ENCODE measurements at regions not wholly inside any gene's neighbourhood (a gene's known extent, or its start where the extent isn't known, plus 50 kb on each side); places are given as distances from the start of the nearest gene placed in this dataset.
"Not testable (repeated sequence)": the region's sequence is repeated elsewhere in the genome, so short reads cannot be mapped to it uniquely, and the experiment has no call there.

DNA sequence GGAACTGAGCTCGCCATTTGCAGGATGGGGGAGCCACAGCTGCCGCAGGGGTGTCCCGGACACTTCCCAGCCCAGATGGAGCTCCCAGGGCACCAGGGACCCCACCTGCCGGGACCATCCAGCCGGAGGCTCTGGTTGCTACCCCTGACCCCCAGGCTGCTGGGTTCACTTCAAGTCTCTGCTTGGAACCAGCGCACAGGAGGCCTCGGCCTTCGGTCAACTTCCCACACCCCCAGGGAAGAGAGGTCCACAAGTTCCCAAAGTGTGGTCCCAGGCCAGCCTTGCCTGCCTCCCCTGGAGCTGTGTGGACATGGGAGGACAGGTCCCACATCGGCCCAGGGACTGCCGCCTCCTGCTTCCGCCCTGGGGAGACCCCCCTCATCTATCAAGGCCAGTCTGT is 117.0 kb downstream of the TEX29 start:
- DNase-seq (ENCODE audit: low spot score, unreplicated experiment), result no peak
- Mint-ChIP-seq H3K27ac (no peak overlapping the region), H3K27me3 (peaks cover 54% of the 10 kb centered on the region), H3K36me3 (ENCODE audit: insufficient read depth) (no peaks in the 10 kb centered on the region), H3K4me1 (ENCODE audit: low read depth) (no peaks in the 10 kb centered on the region), H3K9me3 (ENCODE audit: low read depth) (peaks cover 6% of the 10 kb centered on the region), H3K4me3 (ENCODE audit: low read depth) (no peak overlapping the region)
- TF ChIP-seq, protein P1, sequence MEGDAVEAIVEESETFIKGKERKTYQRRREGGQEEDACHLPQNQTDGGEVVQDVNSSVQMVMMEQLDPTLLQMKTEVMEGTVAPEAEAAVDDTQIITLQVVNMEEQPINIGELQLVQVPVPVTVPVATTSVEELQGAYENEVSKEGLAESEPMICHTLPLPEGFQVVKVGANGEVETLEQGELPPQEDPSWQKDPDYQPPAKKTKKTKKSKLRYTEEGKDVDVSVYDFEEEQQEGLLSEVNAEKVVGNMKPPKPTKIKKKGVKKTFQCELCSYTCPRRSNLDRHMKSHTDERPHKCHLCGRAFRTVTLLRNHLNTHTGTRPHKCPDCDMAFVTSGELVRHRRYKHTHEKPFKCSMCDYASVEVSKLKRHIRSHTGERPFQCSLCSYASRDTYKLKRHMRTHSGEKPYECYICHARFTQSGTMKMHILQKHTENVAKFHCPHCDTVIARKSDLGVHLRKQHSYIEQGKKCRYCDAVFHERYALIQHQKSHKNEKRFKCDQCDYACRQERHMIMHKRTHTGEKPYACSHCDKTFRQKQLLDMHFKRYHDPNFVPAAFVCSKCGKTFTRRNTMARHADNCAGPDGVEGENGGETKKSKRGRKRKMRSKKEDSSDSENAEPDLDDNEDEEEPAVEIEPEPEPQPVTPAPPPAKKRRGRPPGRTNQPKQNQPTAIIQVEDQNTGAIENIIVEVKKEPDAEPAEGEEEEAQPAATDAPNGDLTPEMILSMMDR (IDR thresholded peaks at IDR 0.05; ENCODE audit: unreplicated experiment), result no peak

DNA sequence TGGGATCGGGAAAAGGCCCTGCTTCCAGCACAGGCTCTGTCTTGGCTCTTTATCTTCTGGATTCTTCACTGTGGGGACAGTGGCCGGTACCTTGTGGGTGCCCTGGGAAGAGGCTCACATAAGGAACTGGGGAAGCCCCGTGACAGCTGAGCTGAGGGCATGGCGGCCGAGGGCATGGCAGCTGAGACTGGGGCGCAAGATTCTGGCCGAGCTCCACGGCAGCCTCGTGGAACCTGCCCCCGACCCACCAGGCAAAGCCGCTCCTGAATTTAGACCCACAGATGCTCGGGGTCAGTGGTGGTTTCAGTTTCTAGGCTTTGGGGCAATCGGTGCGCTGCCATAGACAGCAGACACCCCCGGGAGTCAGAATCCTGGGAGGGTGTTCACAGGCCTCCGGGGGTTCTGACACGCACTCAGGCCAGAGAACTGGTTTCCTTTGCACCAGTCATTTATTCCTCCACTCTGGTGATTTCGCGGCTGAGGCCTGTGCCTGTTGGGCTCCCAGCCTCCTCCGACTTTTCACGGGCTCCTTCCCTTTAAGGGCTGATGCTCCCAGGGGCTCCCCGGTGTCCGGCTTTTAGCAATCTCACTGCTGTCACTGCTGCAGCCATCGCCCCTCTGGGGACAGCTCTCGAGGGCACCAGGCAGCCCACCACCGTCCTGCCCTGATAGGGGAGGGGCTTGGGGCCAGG is 117.6 kb downstream of the TEX29 start:
- Mint-ChIP-seq H3K27me3 (peaks cover 52% of the 10 kb centered on the region), H3K4me1 (ENCODE audit: low read depth) (no peaks in the 10 kb centered on the region), H3K36me3 (ENCODE audit: insufficient read depth) (no peaks in the 10 kb centered on the region), H3K4me3 (ENCODE audit: low read depth) (no peak overlapping the region), H3K27ac (no peak overlapping the region), H3K9me3 (ENCODE audit: low read depth) (peaks cover 6% of the 10 kb centered on the region)
- TF ChIP-seq, protein P1 (IDR thresholded peaks at IDR 0.05; ENCODE audit: unreplicated experiment), result no peak
- no peak for DNase-seq (ENCODE audit: low spot score, unreplicated experiment)

DNA sequence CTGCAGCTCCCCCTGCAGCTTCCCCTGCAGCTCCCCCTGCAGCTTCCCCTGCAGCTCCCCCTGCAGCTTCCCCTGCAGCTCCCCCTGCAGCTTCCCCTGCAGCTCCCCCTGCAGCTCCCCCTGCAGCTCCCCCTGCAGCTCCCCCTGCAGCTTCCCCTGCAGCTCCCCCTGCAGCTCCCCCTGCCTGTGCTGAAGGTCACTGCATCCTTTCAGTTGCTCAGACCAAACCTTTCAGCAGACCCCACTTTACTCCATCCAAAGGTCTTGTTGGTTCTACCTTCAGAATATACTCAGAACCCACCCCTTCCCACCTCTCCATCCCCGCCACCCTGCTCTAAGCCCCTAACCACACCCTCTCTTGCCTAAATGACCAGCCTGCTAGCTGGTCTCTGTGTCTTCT is 120.0 kb downstream of the TEX29 start:
- DNase-seq (ENCODE audit: low spot score, unreplicated experiment); H3K36me3 Mint-ChIP-seq (ENCODE audit: insufficient read depth); H3K4me1 Mint-ChIP-seq (ENCODE audit: low read depth); H3K4me3 Mint-ChIP-seq (ENCODE audit: low read depth); H3K27ac Mint-ChIP-seq; H3K9me3 Mint-ChIP-seq (ENCODE audit: low read depth): not testable (repeated sequence)
- H3K27me3 Mint-ChIP-seq, result peaks cover 37% of the 10 kb centered on the region

DNA sequence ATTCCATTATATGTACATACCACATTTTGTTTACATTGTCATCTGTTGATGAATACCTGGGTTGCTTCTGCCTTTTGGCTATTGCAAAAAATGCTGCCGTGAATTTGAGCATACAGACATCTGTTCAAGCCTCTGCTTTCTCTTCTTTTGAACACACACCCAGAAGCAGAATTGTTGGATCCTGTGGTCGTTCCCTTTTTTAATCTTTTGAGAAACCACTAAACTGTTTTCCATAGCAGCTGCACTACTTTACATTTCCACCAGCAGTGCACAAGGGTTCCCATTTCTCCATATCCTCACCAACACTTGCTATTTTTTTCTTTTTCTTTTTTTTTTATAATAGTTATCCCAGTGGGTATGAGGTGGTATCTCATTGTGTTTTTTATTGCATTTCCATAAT is 123.5 kb downstream of the TEX29 start:
- DNase-seq (ENCODE audit: low spot score, unreplicated experiment), result no peak
- no peaks in the 10 kb centered on the region for H3K4me1 Mint-ChIP-seq (ENCODE audit: low read depth)
- TF ChIP-seq, protein P1 (IDR thresholded peaks at IDR 0.05; ENCODE audit: unreplicated experiment), result no peak
- no peak overlapping the region for H3K27ac Mint-ChIP-seq
- H3K4me3 Mint-ChIP-seq (ENCODE audit: low read depth), result no peak overlapping the region
- peaks cover 3% of the 10 kb centered on the region for H3K36me3 Mint-ChIP-seq (ENCODE audit: insufficient read depth)
- peaks cover 5% of the 10 kb centered on the region for H3K9me3 Mint-ChIP-seq (ENCODE audit: low read depth)
- H3K27me3 Mint-ChIP-seq, result peaks cover 39% of the 10 kb centered on the region

DNA sequence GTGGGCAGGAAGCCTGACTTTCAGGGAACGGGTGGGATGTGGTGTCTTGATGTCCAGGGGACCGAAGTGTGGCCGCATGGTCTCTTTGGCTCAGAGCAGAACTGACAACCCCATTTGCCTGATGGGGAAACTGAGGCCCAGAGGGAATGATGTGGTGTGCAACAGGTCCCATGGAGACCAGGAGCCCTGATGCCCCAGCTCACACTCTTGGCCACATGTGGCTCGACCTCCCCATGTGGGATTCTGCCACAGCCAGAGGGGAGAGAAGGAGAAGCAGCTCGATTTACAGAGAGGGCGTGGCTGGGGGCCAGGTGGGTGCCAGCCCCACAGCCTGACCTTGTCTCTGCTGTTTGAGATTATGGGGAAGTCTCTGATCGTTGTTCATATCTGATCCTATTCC is 128.1 kb downstream of the TEX29 start:
- Mint-ChIP-seq H3K36me3 (ENCODE audit: insufficient read depth) (peaks cover 3% of the 10 kb centered on the region), H3K4me1 (ENCODE audit: low read depth) (no peaks in the 10 kb centered on the region), H3K9me3 (ENCODE audit: low read depth) (peaks cover 5% of the 10 kb centered on the region), H3K27me3 (peaks cover 36% of the 10 kb centered on the region), H3K27ac (no peak overlapping the region), H3K4me3 (ENCODE audit: low read depth) (no peak overlapping the region)
- DNase-seq (ENCODE audit: low spot score, unreplicated experiment), result no peak
- TF ChIP-seq, protein P1 (IDR thresholded peaks at IDR 0.05; ENCODE audit: unreplicated experiment), result no peak

DNA sequence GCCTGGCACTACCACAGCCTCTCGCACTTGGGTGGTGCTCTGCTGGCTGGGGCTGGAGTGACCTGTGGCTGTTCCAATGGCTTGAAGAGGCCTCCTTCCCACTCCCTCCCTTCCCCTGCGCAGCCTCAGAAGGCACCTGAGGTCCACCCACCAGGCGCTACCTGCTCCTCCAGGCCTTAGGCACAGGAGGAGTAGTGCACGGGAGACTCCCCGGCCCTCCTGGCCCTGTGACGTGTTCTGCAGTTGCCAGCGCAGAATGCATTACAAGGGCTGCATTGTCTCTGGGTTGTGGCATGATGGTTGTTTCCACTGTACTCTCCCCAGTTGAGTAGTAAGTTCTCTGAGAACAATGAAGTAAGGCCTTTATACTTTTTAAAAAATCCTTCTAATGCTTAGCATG is 128.6 kb downstream of the TEX29 start:
- H3K4me1 Mint-ChIP-seq (ENCODE audit: low read depth), result no peaks in the 10 kb centered on the region
- no peak overlapping the region for H3K27ac Mint-ChIP-seq
- H3K36me3 Mint-ChIP-seq (ENCODE audit: insufficient read depth), result peaks cover 3% of the 10 kb centered on the region
- H3K4me3 Mint-ChIP-seq (ENCODE audit: low read depth), result no peak overlapping the region
- peaks cover 36% of the 10 kb centered on the region for H3K27me3 Mint-ChIP-seq
- H3K9me3 Mint-ChIP-seq (ENCODE audit: low read depth), result peaks cover 8% of the 10 kb centered on the region
- TF ChIP-seq, protein P1 (IDR thresholded peaks at IDR 0.05; ENCODE audit: unreplicated experiment), result no peak
- no peak for DNase-seq (ENCODE audit: low spot score, unreplicated experiment)

Measured in progenitor cell of endocrine pancreas (in vitro differentiated cells).